ENCODE measurements at regions not wholly inside any gene's neighbourhood (a gene's known extent, or its start where the extent isn't known, plus 50 kb on each side); places are given as distances from the start of the nearest gene placed in this dataset.

GRCh38 chr20:60820149-60820548 lies 431.9 kb upstream of the CDH4 start:
- TF ChIP-seq CTCF (conservative IDR thresholded peaks at IDR 0.05; ENCODE audit: low read depth, low read length), result no peak
- DNase-seq (ENCODE audit: low read depth), result no peak
- H3K4me3 ChIP-seq (ENCODE audit: low read depth, low read length), result no peak overlapping the region

GRCh38 chr20:60820918-60821317 lies 431.1 kb upstream of the CDH4 start:
- H3K4me3 ChIP-seq (ENCODE audit: low read depth, low read length), result no peak overlapping the region
- DNase-seq (ENCODE audit: low read depth), result no peak
- TF ChIP-seq CTCF (conservative IDR thresholded peaks at IDR 0.05; ENCODE audit: low read depth, low read length), result no peak

- no peak overlapping the region for H3K4me3 ChIP-seq (ENCODE audit: low read depth, low read length)
- TF ChIP-seq CTCF (conservative IDR thresholded peaks at IDR 0.05; ENCODE audit: low read depth, low read length), result no peak
- no peak for DNase-seq (ENCODE audit: low read depth)
Measured at GRCh38 chr20:60822699-60823607, 429.1 kb upstream of the CDH4 start.

- no peak for DNase-seq (ENCODE audit: low read depth)
- H3K4me3 ChIP-seq (ENCODE audit: low read depth, low read length), result no peak overlapping the region
- no peak for TF ChIP-seq CTCF (conservative IDR thresholded peaks at IDR 0.05; ENCODE audit: low read depth, low read length)
Measured at GRCh38 chr20:60835876-60836275, 416.2 kb upstream of the CDH4 start.

GRCh38 chr20:60837173-60837770 lies 414.8 kb upstream of the CDH4 start:
- no peak for TF ChIP-seq CTCF (conservative IDR thresholded peaks at IDR 0.05; ENCODE audit: low read depth, low read length)
- no peak overlapping the region for H3K4me3 ChIP-seq (ENCODE audit: low read depth, low read length)
- DNase-seq (ENCODE audit: low read depth), result no peak

GRCh38 chr20:60838297-60838696 lies 413.8 kb upstream of the CDH4 start:
- TF ChIP-seq CTCF (conservative IDR thresholded peaks at IDR 0.05; ENCODE audit: low read depth, low read length), result no peak
- no peak overlapping the region for H3K4me3 ChIP-seq (ENCODE audit: low read depth, low read length)
- no peak for DNase-seq (ENCODE audit: low read depth)

Measured in choroid plexus epithelial cell (primary cell).